IMR-90 (cell line): ENCODE measurements at regions not wholly inside any gene's neighbourhood (a gene's known extent, or its start where the extent isn't known, plus 50 kb on each side); places are given as distances from the start of the nearest gene placed in this dataset.

Source experiments
- BHLHE40 ChIP-seq: fragments of 150-350 bp; IDR thresholded peaks from 2 replicates; pipeline ENCODE4 v1.6.1; 2016; ENCODE audit warnings: mild to moderate bottlenecking, low read depth, low read length
- CEBPB ChIP-seq: IDR thresholded peaks from 2 replicates; pipeline ENCODE4 v1.6.1; 2012; ENCODE audit warnings: low read depth, low read length, improper control_type of control experiment
- CHD1 ChIP-seq: IDR thresholded peaks from 2 replicates; pipeline ENCODE4 v1.6.1; 2012; ENCODE audit warnings: low read depth, low read length, improper control_type of control experiment
- FOS ChIP-seq: fragments of 150-350 bp; IDR thresholded peaks from 2 replicates; pipeline ENCODE4 v1.6.1; 2016; ENCODE audit warnings: low read depth, low read length
- MAFK ChIP-seq: IDR thresholded peaks from 2 replicates; pipeline ENCODE4 v1.6.1; 2012; ENCODE audit warnings: low read depth, low read length, improper control_type of control experiment
- MXI1 ChIP-seq: IDR thresholded peaks from 2 replicates; pipeline ENCODE4 v1.6.1; 2012; ENCODE audit warnings: low read depth, mild to moderate bottlenecking, low read length, moderate library complexity, borderline replicate concordance
- NFE2L2 ChIP-seq: fragments of 150-350 bp; IDR thresholded peaks from 2 replicates; pipeline ENCODE4 v1.6.1; 2016; ENCODE audit warnings: low read depth, mild to moderate bottlenecking, low read length
- POLR2A ChIP-seq: IDR thresholded peaks from 2 replicates; pipeline ENCODE4 v1.6.1; 2012; ENCODE audit warnings: mild to moderate bottlenecking, low read depth, low read length
- RAD21 ChIP-seq: IDR thresholded peaks from 2 replicates; pipeline ENCODE4 v1.6.1; 2012; ENCODE audit warnings: low read length, improper control_type of control experiment
- RFX5 ChIP-seq: IDR thresholded peaks from 2 replicates; pipeline ENCODE4 v1.8.0; 2012; ENCODE audit warnings: low read depth, mild to moderate bottlenecking, low read length, moderate library complexity
- SMC3 ChIP-seq: fragments of 150-350 bp; IDR thresholded peaks from 2 replicates; pipeline ENCODE4 v1.6.1; 2016; ENCODE audit warnings: low read depth, mild to moderate bottlenecking, antibody characterized with exemption, low read length, moderate library complexity
- TF ChIP-seq, protein P1 (sequence below): conservative IDR thresholded peaks from 2 replicates; pipeline ENCODE4 v1.5.1; 2012; ENCODE audit warnings: mild to moderate bottlenecking, low read depth, low read length, improper control_type of control experiment
- TF ChIP-seq, protein P2 (sequence below): fragments of 150-350 bp; IDR thresholded peaks from 2 replicates; pipeline ENCODE4 v1.6.1; 2017; ENCODE audit warnings: mild to moderate bottlenecking, antibody characterized with exemption, low read length, low read depth

DNA sequence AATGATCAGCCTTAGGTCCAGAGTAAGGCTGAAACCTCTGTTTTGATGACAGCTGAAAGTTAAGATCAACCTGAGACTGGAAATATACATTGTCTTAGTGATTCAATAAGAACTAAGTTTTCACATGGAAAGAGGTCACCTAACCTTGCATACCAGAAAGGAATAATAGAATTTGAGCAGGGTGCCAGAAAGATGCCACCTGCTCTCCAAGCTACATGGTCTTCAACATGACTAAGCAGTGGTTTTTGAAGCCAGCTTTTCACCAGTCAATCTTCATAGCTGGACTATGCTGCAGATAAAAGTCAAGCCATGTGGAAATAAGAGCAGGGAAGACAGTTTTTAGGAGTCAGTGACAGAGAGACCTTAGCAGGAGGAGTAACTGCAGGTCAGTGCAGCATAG is 589.4 kb upstream of the SYT4 start:
- TF ChIP-seq, protein P1, sequence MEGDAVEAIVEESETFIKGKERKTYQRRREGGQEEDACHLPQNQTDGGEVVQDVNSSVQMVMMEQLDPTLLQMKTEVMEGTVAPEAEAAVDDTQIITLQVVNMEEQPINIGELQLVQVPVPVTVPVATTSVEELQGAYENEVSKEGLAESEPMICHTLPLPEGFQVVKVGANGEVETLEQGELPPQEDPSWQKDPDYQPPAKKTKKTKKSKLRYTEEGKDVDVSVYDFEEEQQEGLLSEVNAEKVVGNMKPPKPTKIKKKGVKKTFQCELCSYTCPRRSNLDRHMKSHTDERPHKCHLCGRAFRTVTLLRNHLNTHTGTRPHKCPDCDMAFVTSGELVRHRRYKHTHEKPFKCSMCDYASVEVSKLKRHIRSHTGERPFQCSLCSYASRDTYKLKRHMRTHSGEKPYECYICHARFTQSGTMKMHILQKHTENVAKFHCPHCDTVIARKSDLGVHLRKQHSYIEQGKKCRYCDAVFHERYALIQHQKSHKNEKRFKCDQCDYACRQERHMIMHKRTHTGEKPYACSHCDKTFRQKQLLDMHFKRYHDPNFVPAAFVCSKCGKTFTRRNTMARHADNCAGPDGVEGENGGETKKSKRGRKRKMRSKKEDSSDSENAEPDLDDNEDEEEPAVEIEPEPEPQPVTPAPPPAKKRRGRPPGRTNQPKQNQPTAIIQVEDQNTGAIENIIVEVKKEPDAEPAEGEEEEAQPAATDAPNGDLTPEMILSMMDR: no peak
- no peak for TF ChIP-seq POLR2A
- no peak for TF ChIP-seq RAD21
- TF ChIP-seq MAFK: no peak
- no peak for TF ChIP-seq RFX5
- no peak for TF ChIP-seq CEBPB
- no peak for TF ChIP-seq NFE2L2
- TF ChIP-seq BHLHE40: no peak
- TF ChIP-seq, protein P2, sequence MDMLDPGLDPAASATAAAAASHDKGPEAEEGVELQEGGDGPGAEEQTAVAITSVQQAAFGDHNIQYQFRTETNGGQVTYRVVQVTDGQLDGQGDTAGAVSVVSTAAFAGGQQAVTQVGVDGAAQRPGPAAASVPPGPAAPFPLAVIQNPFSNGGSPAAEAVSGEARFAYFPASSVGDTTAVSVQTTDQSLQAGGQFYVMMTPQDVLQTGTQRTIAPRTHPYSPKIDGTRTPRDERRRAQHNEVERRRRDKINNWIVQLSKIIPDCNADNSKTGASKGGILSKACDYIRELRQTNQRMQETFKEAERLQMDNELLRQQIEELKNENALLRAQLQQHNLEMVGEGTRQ: no peak
- no peak for TF ChIP-seq MXI1
- TF ChIP-seq FOS: no peak
- no peak for TF ChIP-seq SMC3
- no peak for TF ChIP-seq CHD1
